GM21737 (cell line): ENCODE measurements at regions not wholly inside any gene's neighbourhood (a gene's known extent, or its start where the extent isn't known, plus 50 kb on each side); places are given as distances from the start of the nearest gene placed in this dataset.

ENCODE experiments used
- ATAC-seq: cut with Tn5 transposase; IDR thresholded peaks from one replicate; pipeline ENCODE4 v1.9.1; 2021; ENCODE audit warnings: mild to moderate bottlenecking, moderate library complexity; ENCODE audit not compliant: unreplicated experiment

DNA sequence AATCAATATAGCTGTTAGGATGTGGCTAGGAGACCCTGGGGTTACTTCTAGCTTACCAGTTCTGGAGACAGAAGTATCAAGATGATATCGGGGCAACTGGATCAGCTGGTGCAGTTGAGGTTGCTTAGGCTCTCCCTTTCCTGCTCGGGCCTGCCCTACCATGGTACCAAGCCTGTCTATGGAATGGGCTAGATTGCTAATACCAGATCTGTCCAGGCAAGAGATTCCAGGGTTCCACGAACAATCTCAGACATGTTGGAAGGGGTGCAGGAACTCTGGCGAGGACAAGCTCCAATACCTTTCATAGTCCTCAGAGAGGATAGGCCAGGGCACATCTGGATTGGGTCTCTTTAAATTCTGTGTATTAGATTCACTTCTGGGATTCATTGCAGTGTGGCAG, 53.8 kb downstream of the ADM start:
- no peak for ATAC-seq

DNA sequence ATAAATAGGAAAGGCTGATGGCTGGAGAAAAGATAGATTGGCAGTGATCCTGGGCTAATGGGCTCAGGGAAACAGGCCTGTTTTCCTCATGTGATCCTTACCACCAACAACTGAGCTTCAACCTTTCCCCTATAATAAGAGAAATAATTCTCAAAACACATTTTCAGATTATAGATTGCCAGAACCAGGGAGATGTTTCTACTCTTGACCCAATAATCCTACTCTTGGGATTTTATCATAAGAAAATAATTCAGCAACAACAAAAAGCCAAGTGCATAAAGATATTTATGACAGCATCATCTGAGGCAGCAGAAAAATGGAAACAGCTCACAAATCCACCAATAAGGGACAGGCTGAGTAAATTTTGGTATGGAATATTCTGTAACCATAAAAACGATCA, 54.3 kb downstream of the ADM start:
- no peak for ATAC-seq

DNA sequence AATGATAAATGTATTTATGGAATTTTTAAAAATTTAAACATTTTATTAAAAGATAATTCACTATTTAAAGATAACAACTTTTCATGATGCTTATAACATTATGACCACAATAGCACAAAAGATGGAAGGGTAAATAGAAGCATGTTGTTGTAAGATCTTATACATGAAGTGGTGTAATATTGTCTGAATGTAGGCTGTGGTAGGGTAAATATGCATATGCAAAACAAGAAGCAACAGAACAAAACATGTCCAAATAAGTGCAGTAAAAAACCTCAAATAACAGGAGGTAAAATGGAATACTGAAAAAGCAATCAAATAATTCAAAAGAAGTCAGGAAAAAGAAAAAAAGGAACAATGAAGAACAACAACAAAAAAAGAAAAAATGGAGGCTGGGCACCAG, 56.0 kb downstream of the ADM start:
- ATAC-seq = no peak

DNA sequence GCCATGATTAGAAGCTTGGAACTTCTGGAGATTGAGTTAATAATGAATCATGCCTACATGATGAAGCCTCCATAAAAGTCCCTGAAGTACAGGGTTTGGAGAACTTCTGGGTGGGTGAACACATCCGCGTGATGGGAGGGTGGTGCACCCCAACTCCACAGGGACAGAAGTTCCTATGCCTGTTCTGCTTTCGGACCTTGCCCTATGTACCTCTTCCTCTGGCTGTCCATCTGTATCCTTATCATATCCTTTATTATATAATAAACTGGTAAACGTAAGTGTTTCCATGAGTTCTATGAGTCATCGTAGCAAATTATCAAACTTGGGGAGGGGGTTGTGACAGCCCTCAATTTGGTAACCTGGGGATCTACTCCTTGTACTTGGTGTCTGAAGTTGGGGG, 60.2 kb downstream of the ADM start:
- no peak for ATAC-seq

DNA sequence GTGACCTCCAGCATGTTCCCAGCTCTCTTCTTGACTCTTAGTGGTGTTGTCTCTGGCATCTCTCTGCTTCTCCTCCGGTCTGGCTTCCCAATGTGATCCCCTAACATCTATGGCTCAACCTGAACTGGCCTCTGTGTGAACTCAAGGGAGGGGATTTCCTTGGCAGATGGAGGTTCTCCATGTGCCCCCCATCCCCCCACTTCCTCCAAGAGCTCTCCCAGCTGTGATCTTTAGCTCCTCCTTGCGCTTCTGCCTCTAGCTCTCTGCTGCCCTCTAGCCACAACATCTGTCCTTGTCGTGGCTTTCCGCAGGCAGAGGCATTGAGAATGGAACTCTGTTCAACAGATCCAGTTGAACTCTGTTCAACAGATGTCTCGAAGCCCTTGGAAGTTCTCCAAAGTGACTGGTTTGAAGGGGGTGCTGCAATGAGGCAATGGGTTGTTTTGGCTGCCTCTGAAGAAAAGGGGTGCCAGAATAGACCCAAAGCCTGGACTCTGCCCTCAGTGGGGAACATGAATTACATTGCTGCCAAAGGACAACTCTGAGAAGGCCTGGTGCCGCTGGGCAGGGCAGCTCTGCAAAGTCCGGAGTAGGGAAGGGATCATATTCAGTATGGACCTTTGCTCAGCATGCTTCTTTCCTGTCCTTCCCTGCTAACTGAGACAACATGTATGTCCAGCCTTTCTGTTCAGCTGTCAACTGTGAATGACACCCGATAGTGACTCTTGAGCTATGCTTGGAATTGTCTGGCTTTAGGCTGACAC, 61.9 kb downstream of the ADM start:
- peak; percentile 67 for ATAC-seq

DNA sequence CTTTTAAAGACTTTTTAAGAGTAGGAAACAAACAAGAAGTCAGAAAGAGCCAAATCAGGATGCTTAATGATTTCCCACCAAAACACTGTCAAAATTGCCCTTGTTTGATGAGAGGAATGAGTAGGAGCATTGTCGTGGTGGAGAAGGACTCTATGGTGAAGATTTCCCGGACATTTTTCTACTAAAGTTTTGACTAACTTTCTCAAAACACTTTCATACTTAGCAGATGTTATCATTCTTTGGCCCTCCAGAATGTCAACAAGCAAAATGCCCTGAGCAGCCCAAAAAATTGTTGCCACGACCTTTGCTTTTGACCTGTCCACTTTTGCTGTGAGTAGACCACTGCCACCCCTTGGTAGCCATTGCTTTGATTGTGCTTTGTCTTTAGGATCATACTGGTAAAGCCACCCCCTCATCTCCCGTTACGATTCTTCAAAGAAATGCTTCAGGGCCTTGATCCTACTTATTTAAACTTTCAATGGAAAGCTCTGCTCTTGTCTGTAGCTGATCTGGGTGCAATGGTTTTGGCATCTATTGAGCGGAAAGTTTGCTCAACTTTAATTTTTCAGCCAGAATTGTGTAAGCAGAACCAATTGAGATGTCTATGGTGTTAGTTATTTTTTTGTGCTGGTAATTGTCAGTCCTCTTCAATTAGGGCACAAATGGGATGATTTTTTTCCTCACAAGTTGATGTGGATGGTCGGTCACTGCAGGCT, 67.2 kb downstream of the ADM start:
- no peak for ATAC-seq

DNA sequence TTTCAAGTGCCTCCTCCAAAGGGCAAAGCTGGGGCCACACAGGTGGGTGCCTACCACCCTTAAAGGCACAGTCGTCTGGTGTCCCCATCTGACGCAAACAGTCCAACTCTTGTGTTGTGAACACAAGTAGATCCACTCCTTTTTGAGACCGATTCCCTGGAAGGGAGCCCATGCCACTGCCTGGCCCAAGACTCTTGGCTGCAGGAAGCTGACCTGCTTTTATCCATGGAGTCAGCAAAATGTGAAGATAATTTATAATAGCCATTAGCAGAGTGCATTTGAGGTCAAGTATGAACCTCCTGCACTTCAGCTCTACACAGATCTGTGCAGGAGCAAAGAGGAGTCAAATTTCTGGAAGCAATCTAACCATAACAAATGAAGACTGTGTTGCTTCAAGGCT, 68.5 kb downstream of the ADM start:
- no peak for ATAC-seq

DNA sequence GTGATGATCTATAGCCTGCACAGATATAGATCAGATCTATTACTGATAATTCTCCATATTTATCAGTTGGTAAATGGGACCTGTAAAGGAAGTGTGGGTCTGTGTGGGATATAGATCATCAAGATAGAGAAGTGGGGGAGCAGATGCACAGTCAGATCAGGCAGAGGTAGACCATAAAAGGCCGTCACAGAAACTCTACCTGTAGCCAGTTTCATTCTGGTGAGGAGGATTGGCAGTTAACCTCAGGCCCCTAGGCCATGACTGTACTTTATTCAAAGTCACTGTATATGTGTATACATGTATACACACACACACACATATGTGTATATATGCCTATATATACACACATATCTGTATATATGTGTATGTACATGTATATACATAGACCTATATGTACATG, 69.1 kb downstream of the ADM start:
- no peak for ATAC-seq

DNA sequence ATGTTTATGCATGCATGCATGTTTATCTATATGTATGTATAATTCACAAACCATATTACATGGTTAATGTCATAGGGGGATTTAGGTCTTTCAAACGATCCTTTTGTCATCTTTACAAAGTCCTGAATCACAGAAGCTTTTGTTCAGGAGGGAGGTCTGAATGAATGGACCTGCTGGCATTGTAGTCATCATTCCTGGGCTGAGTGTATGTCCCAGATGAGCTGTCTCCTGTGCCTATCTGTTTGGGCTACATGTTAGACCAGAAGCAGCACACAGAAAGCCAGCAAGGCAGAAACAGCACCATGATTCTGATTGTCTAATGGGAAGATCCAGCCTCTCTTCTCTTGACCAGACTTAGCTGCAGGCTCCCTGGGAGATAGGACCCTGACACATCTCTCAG, 69.5 kb downstream of the ADM start:
- no peak for ATAC-seq

DNA sequence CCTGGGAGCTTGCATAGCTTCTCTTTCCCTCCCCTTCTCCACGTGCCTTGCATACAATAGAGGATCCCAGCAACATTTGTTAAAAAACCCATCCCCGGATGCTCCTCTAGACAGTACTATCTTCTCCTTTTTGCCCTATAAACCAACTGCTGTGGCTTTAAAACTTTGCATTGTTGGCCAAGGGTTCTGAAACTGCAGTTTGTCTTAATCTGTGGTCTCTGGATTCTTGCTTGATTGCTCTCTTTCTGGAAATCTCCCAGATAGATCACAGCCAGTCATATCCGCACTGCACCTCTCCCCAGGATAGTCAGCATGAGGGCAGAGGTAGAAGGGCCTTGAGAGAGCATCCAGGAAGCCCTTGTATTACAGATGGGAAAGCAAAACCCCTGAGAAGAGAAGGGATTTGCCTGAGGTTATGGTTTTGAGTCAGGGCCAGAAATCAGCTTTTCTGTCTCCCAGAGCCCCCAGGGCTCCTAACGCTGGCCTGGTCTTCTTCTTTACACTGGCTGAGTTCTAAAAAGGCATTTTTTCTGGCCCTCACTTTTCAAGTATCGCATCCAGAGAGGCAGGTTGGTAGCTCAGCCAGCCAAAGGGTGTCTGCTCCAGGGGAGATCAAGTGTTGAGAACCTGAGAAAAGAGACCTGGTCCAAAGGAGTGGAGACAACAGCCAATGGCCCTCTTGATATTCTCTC, 70.6 kb downstream of the ADM start:
- no peak for ATAC-seq

DNA sequence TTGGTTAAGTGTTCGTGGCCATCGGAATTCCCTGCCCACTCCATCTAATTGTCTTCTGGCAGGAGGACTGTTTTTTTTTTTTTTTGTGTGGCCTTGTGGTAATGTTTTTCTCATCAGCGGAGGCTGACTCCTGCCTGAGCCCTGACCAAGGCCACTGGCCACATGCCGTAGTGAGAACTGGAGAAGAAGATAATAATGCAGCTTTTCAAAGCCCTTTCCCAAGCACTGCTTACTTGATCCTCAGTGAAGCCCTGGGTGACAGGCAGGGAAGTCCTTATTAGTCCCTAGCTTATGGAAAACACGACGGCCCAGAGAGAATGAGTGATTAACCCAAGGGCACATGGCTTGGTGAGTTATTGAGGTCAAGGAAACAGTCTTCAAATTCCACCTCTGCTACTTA, 71.2 kb downstream of the ADM start:
- no peak for ATAC-seq

DNA sequence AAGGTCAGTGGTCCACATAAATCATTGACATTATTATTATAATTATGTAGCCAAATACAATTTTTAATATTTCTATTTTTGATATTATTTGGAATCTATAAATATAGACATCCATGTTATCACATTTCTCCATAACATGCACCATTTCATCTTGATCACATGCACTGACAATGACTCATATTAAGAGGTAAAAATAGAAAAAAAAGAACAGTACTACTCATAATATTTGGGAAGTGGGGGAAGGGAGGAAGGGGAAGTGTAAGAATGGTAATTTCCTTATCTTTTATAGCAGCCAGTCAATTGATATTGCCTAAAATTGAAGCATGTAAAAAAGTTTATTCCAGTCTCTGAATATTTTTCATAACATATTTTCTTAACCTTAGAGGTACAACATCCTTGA, 72.3 kb downstream of the ADM start:
- ATAC-seq = no peak

DNA sequence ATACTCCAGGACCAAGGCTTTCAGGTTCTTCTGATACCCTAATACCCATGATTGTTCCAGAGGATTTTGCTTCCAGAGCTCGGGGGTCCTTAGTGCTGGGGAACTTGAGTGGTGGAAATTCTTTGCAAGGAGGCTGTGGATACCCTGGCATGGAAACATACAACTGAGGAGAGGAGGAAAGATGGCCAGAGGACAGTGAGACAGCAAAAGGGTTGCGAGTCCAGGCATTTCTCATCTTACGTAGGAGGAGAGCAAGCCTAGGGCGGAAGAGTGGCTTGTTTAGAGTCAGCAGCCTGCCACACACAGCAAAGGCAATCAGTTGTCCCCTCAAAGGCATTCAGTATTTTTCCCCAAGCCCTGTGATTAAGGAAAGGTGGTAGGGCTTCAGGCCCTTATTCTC, 73.5 kb downstream of the ADM start:
- no peak for ATAC-seq

DNA sequence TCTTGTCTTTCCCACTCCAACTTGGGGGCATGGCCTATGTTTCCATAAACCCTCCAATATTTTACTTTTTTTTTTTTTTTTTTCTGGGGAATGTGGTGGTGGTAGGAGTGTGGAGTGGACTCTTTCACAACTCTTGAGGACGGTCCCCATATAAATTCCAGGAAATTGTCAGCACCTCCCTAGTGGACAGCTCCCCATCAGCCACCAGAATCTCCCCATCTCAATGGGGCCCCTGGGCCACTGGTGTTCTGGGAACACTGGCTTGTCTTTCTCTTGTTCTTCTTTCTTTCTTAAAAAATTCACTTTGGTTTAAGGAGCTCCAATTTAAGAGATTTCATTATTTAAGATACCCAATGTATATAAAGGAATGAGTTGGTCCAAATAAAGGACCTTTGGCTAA, 74.1 kb downstream of the ADM start:
- no peak for ATAC-seq

DNA sequence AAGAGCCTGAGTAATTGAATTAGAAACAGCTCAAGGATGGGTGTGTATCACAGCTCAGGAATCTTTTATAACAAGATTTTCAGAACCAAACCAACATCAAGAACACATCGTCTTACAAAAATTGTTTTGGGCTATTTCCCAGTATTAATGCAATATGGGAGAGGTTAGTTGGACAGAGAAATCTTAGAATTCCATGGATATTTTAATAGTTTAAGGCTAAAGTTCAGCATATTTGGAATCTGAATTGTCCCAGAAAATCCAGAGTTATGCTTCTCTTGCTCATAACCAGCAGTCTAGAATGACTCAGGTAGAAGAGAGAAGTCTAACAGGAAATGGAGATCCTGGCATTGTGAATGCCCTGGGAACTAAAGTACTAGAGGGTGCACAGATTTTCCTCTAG, 74.6 kb downstream of the ADM start:
- ATAC-seq = no peak

DNA sequence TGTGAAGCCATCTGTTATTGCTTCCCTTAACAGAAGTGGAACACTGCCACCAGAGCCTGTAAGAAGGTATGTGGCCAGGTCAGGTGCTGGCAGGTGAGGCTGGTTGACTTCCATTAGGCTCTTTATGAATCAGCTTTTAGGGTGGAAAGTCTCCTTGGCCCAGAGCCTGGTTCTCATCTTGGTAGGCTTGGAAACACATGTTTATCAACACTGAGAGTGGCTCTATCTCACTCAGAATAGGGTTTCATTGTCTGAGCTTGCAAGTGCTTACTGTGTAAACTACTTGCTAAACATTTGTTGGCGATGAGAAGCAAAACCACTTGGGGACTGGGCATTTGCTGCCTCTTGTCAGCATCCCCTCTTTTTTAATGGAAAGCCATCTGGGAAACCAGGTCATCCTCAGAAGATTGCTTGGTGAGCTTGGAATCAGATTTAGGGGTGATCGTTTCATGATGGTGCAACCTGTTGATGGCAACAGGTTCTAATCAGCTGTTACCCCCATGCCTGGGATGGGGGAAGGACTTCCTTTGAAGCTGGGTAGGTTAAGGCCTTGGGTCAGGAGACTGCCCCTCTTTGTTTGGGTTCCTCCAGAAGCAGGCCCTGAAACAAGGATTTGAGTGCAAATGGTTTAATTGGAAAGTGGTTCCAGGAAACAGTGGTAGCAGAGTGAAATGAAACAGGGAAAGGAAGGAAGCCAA, 75.0 kb upstream of the AMPD3 start:
- no peak for ATAC-seq

DNA sequence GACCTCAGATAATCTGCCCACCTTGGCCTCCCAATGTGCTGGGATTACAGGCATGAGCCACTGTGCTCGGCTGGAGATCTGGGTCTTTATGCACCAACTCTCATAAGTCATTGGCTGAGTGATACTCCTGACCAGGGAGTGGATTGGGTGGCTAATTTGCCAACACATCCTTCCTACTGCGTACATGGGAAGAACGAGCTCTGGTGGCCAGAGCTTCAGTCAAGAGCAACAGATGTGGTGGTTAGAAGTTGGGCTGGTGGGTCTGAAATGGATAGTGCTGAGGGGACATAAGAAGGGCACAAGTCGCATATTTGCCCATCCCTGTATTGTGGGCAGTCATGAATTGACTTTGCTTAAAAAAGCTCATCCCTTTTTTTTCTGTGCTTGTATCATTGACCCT, 74.1 kb upstream of the AMPD3 start:
- no peak for ATAC-seq

DNA sequence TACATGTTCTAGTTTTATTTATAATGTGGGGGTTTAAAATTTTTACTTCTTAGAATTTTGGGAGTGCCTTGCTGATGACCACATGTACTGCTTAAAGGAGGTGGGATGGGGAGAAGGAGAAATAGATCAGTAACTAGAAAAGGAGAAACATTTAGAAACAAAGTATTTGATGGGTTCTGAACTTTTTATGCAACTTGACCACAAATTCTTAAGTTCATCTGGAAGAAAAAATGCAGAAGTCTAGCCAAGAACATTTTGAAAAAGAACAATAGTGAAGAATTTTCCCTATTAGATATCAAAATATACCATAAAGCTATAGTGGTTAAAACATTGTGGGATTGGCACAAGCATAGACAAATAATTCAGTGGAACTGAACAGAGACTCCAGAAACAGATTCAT, 73.3 kb upstream of the AMPD3 start:
- ATAC-seq = no peak

DNA sequence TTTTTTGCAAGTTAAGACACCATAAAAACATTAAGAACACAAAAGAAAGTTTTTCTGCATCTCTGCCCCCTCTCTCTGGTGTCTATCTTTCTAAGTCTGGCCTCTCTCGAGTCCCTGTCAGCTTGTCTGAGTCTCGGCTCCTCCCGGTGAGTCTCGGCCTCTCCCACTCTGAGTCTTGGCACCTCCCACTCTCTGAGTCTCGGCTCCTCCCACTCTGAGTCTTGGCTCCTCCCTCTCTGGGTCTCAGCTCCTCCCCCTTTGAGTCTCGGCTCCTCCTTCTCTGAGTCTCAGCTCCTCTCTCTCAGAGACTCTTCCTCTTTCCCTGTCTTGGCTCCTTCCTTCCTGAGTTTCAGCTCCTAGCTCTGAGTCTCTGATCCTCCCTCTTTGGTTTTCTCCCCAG, 72.5 kb upstream of the AMPD3 start:
- ATAC-seq = no peak

DNA sequence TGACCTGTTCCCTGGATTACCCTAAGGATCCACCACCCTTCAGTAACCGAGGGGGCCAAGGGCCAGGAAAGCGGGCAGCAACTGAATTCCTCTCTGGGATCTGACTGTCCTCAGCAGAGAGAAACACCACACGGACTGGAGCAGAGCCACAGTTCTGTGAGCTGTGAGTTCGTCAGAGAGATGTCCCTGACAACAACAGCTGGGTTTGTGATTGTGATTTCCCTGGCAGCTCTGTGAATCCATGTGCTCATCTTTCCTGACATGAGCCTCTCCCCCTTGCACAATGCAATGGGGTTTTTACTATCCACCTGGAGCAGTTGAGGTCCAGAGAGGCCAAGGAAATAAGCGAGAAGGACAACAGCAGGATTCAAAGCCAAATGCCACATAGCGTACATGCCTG, 69.4 kb upstream of the AMPD3 start:
- no peak for ATAC-seq

DNA sequence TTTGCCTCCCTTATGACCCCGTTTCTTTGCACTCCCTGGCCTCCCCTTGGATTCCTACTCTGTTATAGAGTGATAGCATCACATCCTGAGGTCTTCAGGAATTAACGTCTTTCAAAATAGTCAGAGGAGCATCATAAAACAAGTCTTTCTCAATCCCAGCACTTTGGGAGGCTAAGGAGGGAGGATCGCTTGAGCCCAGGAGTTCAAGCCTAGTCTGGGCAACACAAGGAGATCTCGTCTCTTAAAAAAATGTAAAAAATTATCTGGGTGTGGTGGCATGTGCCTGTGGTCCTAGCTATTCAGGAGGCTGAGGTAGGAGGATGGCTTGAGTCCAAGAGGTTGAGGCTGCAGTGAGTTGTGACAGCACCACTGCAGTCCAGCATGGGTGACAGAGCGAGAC, 68.7 kb upstream of the AMPD3 start:
- no peak for ATAC-seq

DNA sequence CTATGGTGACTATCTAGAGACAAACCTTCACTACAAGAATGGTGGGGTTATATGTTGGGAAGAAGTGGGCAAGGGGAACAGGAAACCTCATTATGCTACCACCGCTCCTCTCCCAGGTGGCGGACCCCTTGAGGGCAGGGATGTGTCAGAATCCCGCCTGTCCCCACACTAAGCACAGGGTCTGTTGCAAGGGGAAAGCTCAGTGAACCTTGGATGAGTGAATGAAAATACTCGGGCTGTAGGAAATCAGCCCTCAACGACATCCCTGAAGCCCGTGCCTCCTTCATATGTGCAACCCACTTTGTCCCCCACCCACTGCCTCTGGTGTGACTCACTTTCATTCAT, 68.2 kb upstream of the AMPD3 start:
- ATAC-seq = no peak
